Urothelium cell line (cell line): ENCODE measurements at regions not wholly inside any gene's neighbourhood (a gene's known extent, or its start where the extent isn't known, plus 50 kb on each side); places are given as distances from the start of the nearest gene placed in this dataset.

Experiments
- DNase-seq: peaks from one replicate; pipeline ENCODE4 v3.0.0; 2011; ENCODE audit warnings: low spot score, mixed read lengths
- FAIRE-seq: peaks from 2 replicates; lab custom pipeline; 2011; peaks lifted over from hg19 to GRCh38; lab: Jason Lieb, UNC

DNA sequence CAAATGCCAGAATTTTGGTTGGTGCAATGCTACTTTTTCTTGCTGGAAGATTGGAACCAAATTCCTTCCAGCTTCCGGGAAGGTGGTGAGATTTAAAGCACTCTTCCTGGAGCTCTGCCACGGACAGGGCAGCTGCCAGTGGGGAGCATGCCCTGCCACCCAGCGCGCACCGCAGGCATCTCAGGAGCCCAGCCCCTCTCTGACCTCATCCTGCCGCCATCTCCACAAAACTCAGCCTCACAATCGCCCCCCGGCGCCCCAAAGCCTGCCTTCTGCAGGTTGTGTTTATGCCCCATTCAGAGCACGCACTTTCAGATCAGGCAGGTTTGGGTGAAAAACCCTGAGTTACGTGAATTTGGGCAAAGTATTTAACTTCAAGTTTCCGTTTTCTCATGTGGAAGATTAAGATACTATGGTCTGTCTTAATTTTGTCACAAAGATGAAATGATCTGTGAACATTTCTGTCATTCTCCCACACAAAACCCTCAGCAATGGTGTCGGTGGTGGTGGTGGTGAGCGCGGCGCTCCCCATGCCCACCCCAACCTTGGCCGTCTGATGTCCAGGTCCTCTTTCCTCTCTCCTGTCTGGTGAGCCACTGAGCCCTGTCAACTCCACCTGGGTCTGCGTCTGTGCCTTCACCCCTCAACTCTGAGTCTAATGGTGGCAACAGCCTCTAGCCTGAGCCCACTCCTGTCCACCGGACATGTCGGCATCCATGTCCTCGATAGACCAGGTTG lies 282.8 kb upstream of the SALL3 start:
- DNase-seq (no peak), FAIRE-seq (no peak)

GRCh38 chr18:78697446-78697845 lies 282.2 kb upstream of the SALL3 start:
- DNase-seq (no peak), FAIRE-seq (no peak)

GRCh38 chr18:78698914-78699313 lies 280.7 kb upstream of the SALL3 start:
- FAIRE-seq (no peak), DNase-seq (no peak)

DNA sequence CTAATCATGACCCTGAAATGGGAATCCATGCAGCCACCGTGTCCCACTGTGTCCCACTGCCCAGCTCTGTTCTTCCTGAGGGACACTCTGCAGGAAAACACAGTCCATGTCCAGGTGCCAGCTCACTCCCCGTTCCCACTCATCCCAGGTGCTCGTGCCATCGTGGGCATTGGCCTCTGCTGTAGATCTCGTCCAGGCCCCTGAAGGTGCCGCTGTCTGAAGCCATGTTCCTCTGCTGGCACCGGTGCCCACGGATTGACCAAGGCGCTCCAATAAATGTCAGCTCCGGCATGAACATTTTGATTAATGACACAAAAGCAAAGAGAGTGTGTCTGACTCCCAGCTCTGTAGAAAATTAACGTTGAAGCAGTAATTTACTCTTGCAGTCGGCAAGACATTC lies 280.1 kb upstream of the SALL3 start:
- FAIRE-seq (no peak), DNase-seq (peak; percentile 21)

DNA sequence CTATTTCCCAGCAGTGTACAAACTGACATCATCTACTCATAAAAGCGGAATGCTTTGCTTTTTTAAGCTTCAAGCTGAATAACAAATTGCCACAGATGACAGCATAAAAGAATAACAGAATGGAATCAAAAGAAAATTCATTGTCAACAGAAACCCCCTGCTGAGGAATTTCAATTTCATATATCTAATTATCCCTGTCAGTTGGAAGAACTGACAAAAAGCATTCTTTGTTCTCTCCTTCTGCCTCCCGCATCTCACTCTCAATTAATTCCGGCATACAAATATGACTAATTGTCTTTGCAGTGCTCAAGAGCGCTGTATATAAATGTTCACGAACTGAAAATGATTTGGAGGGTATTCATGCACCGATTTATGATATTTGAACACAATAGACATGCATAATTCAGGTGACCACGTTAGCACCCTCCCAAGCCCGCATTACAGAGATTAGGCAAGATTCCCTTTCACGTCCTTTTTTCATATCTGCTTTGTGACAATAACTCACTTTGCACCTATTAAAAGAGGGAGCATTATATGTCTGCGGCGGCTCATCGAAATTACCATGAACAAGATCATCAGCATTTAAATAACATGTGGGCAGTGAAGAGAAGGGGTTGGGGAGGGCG lies 277.7 kb upstream of the SALL3 start:
- FAIRE-seq: no peak
- DNase-seq: no peak

DNA sequence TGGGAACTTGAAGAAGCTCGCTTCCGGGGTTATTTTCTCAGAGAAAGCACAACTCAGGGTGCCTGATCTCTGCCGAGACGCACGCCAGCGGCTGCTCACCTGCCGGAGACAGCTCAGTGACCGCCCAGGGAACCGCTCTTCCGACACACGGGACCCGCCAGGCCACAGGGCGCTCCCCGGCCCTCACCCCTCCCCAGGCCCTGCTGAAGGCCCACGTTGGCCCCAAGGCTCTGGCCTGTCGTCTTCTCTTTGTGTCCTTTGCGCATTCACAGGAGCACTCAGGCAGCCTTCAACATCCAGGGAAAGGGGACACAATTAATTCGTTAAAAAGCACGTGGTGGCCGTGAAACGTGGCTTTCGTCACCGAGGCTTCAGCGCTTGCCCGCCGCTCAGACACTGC lies 276.3 kb upstream of the SALL3 start:
- no peak for FAIRE-seq

GRCh38 chr18:78704971-78705461 lies 274.6 kb upstream of the SALL3 start:
- DNase-seq: no peak
- FAIRE-seq: no peak

More for the DNA sequence above, 276.3 kb upstream of the SALL3 start:
- peak; percentile 34 for DNase-seq

DNA sequence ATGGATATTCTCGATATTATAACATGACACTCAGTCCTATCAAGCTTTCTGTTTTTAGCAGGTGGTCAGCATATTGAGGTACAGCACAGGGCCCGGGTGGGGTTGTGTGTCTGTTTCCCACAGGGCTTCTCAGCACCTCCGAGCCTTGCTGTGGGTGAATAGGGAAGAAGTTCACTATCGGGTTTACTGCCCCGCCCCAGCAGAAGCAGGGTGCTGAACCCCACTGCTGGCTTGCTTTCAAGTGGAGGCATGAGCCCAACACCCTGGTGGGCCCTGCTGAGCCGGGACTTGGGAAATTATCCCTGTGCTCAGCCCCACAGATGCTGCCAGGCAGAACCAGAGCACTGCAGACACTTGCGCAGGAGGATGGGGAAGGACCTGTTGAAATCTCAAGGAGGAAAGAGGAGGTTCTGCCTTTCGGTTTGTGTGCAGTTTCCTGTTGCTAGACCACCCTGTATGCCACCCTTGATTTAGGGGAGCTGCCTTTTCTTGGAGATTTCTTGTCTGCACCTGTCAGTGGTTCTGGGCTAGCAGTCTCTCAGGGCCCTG lies 270.3 kb upstream of the SALL3 start:
- no peak for FAIRE-seq

DNA sequence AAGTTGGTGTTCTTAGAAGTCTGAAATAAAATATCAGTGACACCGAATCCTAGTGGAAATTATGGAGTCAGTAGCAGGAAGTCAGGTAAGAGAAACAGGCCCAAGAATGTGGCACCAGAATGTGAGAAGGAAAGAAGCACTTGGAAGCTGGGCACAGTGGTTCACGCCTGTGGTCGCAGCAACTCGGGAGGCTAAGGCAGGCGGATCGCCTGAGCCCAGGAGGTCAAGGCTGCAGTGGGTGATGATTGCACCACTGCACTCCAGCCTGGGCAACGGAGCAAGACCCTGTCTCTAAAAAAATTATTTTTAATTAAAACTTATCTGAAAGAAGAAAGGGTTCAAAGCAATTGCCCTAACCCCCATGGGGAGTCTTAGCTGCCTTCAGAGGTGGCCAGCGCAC lies 268.3 kb upstream of the SALL3 start:
- no peak for FAIRE-seq
- no peak for DNase-seq

More for the DNA sequence above, 270.3 kb upstream of the SALL3 start:
- DNase-seq: no peak

DNA sequence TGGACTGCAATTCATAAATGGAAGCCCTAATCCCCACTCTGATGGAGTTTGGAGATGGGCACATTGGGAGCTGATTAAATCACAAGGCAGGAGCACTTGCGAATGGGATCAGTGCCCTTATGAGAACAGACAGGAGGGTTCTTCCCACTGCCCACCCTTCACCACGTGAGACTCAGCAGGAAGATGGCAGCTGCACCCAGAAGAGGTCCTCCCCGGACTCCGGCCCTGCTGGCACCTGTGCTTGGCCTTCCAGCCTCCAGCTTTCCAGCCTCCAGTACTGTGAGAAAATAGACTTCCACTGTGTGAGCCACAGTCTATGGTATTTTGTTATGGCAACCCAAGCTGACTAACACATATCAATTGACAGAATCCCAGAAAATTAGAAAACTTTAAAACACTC lies 267.6 kb upstream of the SALL3 start:
- DNase-seq (no peak), FAIRE-seq (no peak)

DNA sequence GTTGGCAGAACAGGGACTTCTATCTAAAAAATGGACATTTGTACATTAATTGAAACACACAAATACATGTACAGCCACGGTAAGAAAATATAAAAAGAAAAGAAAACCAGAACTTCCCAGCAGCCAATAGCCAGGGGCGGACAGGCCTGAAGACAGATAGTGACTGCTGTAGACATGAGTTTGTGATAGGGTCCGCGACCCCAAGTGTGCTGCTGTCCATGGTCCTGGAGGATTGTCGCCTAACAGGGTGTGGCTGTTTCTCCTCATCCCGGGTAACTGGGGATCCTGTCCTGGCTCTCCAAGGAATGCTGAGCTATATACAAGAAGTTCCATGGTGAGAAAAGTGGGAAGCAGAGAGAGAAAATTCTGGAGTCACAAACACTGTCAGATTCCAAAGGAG lies 266.5 kb upstream of the SALL3 start:
- peak; percentile 67 for DNase-seq
- FAIRE-seq: no peak

DNA sequence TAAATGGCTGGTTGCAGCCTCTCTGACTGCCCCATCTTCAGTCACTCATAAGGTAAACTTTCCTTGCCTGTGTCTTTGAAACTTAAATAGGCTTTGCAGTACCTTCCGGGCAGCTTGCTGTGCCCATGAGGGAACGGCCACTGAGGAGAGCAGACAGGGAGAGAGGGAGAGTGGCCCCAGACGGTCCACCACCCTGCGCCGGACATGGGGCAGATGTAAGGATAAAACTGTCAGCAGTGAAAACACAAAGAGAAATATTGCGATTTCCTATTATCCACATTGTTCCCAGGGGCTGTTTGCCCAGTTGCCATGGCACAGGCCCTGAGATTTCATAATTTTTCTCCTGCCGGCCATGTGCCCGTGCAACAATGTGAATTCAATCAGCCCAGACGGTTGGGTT lies 265.9 kb upstream of the SALL3 start:
- FAIRE-seq (no peak), DNase-seq (no peak)

GRCh38 chr18:78716022-78716421 lies 263.6 kb upstream of the SALL3 start:
- DNase-seq: no peak
- no peak for FAIRE-seq

DNA sequence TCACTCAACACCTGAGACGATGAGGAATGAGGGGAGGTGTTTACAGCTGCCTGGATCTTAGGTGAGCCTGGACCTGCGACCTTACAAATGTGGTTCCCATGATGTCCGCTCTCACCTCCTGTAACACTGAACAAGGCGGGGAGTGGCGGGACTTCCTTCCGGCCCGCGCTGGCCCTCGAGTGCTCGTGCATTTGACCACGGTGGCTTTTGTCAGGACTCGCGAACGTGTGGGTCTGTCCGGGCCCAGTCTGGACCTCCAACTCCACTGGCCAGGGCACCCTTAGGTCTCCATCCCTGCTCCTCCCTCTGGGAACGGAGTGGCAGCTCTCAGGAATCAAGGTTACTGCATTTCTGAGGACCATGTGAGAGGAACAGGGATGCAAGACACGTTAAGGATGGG lies 263.0 kb upstream of the SALL3 start:
- DNase-seq (no peak), FAIRE-seq (no peak)

DNA sequence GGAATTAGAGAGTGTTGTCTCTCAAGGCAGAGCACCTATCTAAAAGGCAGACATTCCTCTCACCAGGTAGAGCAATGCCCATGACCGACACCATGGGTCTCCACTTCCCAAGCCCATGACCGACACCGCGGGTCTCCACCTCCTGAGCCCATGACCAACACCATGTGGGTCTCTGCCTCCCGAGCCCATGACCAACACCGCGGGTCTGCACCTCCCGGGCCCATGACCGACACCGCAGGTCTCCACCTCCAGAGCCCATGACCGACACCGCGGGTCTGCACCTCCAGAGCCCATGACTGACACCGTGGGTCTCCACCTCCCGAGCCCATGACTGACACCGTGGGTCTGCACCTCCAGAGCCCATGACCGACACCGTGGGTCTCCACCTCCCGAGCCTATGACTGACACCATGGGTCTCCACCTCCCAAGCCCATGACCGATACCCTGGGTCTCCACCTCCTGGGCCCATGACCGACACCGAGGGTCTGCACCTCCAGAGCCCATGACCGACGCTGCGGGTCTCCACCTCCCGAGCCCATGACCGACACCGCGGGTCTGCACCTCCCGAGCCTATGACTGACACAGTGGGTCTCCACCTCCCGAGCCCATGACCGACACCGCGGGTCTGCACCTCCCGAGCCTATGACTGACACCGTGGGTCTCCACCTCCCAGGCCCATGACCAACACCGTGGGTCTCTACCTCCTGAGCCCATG lies 262.4 kb upstream of the SALL3 start:
- no peak for FAIRE-seq
- no peak for DNase-seq

DNA sequence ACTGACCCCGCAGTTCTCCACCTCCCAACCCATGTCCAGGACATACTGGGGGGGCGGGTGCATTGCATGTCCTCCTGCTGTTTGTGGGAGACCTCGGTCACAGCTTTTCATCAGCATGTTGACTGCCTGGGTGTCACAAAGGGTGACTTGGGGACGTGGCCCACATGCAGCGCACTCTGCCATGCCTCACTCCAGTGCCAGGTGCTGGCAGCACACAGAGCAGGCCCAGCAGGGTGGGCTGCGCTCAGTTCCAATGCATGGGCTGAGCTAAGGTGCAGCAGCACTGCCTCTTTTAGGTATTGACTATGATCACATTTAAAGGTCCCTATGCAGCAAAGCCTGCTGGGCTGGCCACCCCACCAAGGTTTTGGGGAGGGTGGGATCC lies 261.9 kb upstream of the SALL3 start:
- DNase-seq (no peak), FAIRE-seq (no peak)

- FAIRE-seq: no peak
- no peak for DNase-seq
Measured at GRCh38 chr18:78719821-78720220, 259.8 kb upstream of the SALL3 start.

- no peak for DNase-seq
- no peak for FAIRE-seq
Measured at GRCh38 chr18:78720456-78721237, 259.0 kb upstream of the SALL3 start.

GRCh38 chr18:78721238-78721875 lies 258.3 kb upstream of the SALL3 start:
- DNase-seq: no peak
- FAIRE-seq: no peak

DNA sequence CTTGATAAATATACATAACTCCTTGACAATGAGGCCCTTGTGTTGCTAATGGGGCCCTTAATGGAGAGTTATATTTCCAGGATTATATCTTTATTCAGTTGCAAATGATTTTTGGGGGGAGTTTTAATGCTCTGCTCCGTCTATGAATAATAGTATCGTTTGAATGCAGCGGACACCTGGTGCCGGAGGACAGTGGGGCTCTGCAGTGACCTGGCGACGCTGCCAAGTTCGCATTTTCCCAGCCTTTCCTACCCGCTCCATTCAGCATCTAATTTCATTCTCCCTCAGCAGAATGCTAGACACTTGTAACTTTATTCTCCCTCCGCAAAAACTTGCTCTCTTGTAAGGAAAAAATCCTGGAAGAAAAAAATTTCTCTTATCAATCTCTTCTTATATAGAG lies 257.6 kb upstream of the SALL3 start:
- DNase-seq (no peak), FAIRE-seq (no peak)
